Ovary (tissue), 3 donors: ENCODE measurements at regions not wholly inside any gene's neighbourhood (a gene's known extent, or its start where the extent isn't known, plus 50 kb on each side); places are given as distances from the start of the nearest gene placed in this dataset.

Experiments
- EP300 ChIP-seq: sonication (generic); formaldehyde crosslinking; IDR thresholded peaks from one replicate; pipeline ENCODE4 v1.6.1; 2017; ENCODE audit warnings: antibody characterized with exemption
- POLR2A ChIP-seq: fragments of 450-650 bp; IDR thresholded peaks from one replicate; pipeline ENCODE4 v1.6.1; 2017; ENCODE audit warnings: antibody characterized with exemption, mild to moderate bottlenecking, moderate library complexity
- TF ChIP-seq, protein P1 (sequence below), 3 donors: fragments of 450-650 bp in 2 of 3; fragments of 200-600 bp in 1 of 3; IDR thresholded peaks; one replicate each; pipeline versions ENCODE4 v1.5.1 to v1.8.0; 2016 to 2022; ENCODE audit warnings: antibody characterized with exemption in 3 of 3, mild to moderate bottlenecking in 1 of 3
- donor health status: DM: no; HTN: no; CAD: no.

- TF ChIP-seq, protein P1, sequence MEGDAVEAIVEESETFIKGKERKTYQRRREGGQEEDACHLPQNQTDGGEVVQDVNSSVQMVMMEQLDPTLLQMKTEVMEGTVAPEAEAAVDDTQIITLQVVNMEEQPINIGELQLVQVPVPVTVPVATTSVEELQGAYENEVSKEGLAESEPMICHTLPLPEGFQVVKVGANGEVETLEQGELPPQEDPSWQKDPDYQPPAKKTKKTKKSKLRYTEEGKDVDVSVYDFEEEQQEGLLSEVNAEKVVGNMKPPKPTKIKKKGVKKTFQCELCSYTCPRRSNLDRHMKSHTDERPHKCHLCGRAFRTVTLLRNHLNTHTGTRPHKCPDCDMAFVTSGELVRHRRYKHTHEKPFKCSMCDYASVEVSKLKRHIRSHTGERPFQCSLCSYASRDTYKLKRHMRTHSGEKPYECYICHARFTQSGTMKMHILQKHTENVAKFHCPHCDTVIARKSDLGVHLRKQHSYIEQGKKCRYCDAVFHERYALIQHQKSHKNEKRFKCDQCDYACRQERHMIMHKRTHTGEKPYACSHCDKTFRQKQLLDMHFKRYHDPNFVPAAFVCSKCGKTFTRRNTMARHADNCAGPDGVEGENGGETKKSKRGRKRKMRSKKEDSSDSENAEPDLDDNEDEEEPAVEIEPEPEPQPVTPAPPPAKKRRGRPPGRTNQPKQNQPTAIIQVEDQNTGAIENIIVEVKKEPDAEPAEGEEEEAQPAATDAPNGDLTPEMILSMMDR (IDR thresholded peaks at IDR 0.05), result no peak
- TF ChIP-seq POLR2A (no peak), EP300 (no peak)
These were observed 154.6 kb downstream of the FOXD2 start for GRCh38 chr1:47592296-47593012.
